Fibroblast of lung (primary cell): ENCODE measurements at regions not wholly inside any gene's neighbourhood (a gene's known extent, or its start where the extent isn't known, plus 50 kb on each side); places are given as distances from the start of the nearest gene placed in this dataset.

Source experiments
- DNase-seq, 2 donors: peaks; one replicate each; pipeline versions ENCODE4 v3.0.0 to v3.0.0-alpha.2; 2010; ENCODE audit warnings: low read depth in 2 of 2
- H2AFZ ChIP-seq: 2 replicates; pipeline ENCODE4 v1.5.1; 2012; ENCODE audit warnings: low read length, control low read depth, inconsistent platforms
- H3K27ac ChIP-seq: 2 replicates; pipeline ENCODE4 v1.5.1; 2011; ENCODE audit warnings: low read length, control low read depth; ENCODE audit not compliant: insufficient read depth
- H3K27me3 ChIP-seq: 2 replicates; pipeline ENCODE4 v1.5.1; 2011; ENCODE audit warnings: mild to moderate bottlenecking, low read length; ENCODE audit not compliant: control insufficient read depth, insufficient read depth
- H3K36me3 ChIP-seq: 2 replicates; pipeline ENCODE4 v1.5.1; 2011; ENCODE audit warnings: low read length; ENCODE audit not compliant: control insufficient read depth, insufficient read depth
- H3K4me1 ChIP-seq: 2 replicates; pipeline ENCODE4 v1.5.1; 2011; ENCODE audit warnings: low read length; ENCODE audit not compliant: control insufficient read depth, insufficient read depth; ENCODE audit errors: extremely low read depth
- H3K4me2 ChIP-seq: 2 replicates; pipeline ENCODE4 v1.5.1; 2011; ENCODE audit warnings: low read length, control low read depth; ENCODE audit not compliant: insufficient read depth; ENCODE audit errors: extremely low read depth
- H3K4me3 ChIP-seq, 4 experiments: fragments of 200-600 bp in 1 of 4; sonication (generic) in 1 of 4; replicated peaks in 1 of 4; 2 replicates each; pipeline ENCODE4 v1.5.1; 2011 to 2016; ENCODE audit warnings: low read length in 4 of 4, low read depth in 3 of 4, mild to moderate bottlenecking in 3 of 4, control low read depth in 2 of 4, inconsistent platforms in 1 of 4, mixed read lengths in 1 of 4; ENCODE audit not compliant: insufficient read depth in 1 of 4; ENCODE audit errors: control extremely low read depth in 1 of 4
- H3K79me2 ChIP-seq: 2 replicates; pipeline ENCODE4 v1.5.1; 2012; ENCODE audit warnings: mild to moderate bottlenecking, low read length, inconsistent platforms; ENCODE audit not compliant: control insufficient read depth, insufficient read depth
- H3K9ac ChIP-seq: 2 replicates; pipeline ENCODE4 v1.5.1; 2011; ENCODE audit warnings: mild to moderate bottlenecking, low read length, control low read depth; ENCODE audit not compliant: insufficient read depth
- H3K9me3 ChIP-seq: 2 replicates; pipeline ENCODE4 v1.5.1; 2012; ENCODE audit warnings: low read depth, low read length; ENCODE audit not compliant: control insufficient read depth, insufficient read depth
- H4K20me1 ChIP-seq: 2 replicates; pipeline ENCODE4 v1.5.1; 2011; ENCODE audit warnings: low read length; ENCODE audit not compliant: control insufficient read depth, insufficient read depth; ENCODE audit errors: extremely low read depth
- EZH2 ChIP-seq: IDR thresholded peaks from 2 replicates; pipeline ENCODE4 v1.5.1; 2012; ENCODE audit warnings: low read length, control low read depth, mild to moderate bottlenecking; ENCODE audit errors: missing control alignments
- TF ChIP-seq, protein P1 (sequence below), 2 donors: IDR thresholded peaks in 1 of 2; conservative IDR thresholded peaks in 1 of 2; 1 replicate in 1 of 2; 2 replicates in 1 of 2; pipeline ENCODE4 v1.5.1; 2011 to 2012; ENCODE audit warnings: low read length in 2 of 2, control low read depth in 1 of 2, inconsistent platforms in 1 of 2, low read depth in 1 of 2, mild to moderate bottlenecking in 1 of 2

DNA sequence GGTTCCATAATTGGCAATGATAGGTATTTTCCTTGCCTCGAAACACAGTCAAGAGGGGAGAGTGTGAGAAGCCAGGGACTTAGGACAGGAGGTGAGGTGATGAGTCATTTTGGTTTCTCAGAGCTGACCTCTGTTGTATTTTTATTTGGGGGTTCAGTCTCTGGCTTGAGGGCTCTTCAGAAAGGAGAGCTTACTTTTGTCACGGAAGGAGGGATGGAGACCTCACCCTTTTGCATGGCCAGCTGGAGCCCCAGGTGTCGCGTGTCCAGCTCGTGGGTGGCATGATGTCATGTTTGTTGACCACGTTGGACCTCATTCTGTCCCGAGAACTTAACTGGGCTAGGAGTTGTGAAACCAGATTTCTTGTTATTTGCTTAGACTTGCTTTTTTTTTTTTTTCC is 293.9 kb downstream of the QKI start:
- Histone ChIP-seq H3K36me3 (no peaks in the 10 kb centered on the region), H4K20me1 (no peaks in the 10 kb centered on the region), H3K9ac (no peak overlapping the region), H3K9me3 (no peaks in the 10 kb centered on the region), H3K4me1 (no peaks in the 10 kb centered on the region), H3K4me3 (no peak overlapping the region), H3K79me2 (no peaks in the 10 kb centered on the region), H3K27me3 (no peaks in the 10 kb centered on the region), H2AFZ (no peak overlapping the region), H3K4me2 (no peak overlapping the region), H3K27ac (no peak overlapping the region)
- DNase-seq, result no peak
- no peak for TF ChIP-seq EZH2
- TF ChIP-seq, protein P1, sequence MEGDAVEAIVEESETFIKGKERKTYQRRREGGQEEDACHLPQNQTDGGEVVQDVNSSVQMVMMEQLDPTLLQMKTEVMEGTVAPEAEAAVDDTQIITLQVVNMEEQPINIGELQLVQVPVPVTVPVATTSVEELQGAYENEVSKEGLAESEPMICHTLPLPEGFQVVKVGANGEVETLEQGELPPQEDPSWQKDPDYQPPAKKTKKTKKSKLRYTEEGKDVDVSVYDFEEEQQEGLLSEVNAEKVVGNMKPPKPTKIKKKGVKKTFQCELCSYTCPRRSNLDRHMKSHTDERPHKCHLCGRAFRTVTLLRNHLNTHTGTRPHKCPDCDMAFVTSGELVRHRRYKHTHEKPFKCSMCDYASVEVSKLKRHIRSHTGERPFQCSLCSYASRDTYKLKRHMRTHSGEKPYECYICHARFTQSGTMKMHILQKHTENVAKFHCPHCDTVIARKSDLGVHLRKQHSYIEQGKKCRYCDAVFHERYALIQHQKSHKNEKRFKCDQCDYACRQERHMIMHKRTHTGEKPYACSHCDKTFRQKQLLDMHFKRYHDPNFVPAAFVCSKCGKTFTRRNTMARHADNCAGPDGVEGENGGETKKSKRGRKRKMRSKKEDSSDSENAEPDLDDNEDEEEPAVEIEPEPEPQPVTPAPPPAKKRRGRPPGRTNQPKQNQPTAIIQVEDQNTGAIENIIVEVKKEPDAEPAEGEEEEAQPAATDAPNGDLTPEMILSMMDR (conservative IDR thresholded peaks at IDR 0.05 in 1 of 2, IDR thresholded peaks at IDR 0.05 in 1 of 2; ENCODE audit: low read depth in 1 of 2, low read length in 2 of 2), result no peak

GRCh38 chr6:163707387-163708355 is 293.2 kb downstream of the QKI start:
- no peaks in the 10 kb centered on the region for H4K20me1 ChIP-seq
- no peak overlapping the region for H2AFZ ChIP-seq
- no peaks in the 10 kb centered on the region for H3K9me3 ChIP-seq
- H3K9ac ChIP-seq, result no peak overlapping the region
- peak in 1 of 2 donors; percentile 20 for DNase-seq
- no peak for TF ChIP-seq EZH2
- TF ChIP-seq, protein P1 (conservative IDR thresholded peaks at IDR 0.05 in 1 of 2, IDR thresholded peaks at IDR 0.05 in 1 of 2; ENCODE audit: low read depth in 1 of 2, low read length in 2 of 2), result no peak
- no peaks in the 10 kb centered on the region for H3K79me2 ChIP-seq
- no peaks in the 10 kb centered on the region for H3K4me1 ChIP-seq
- H3K4me3 ChIP-seq, result no peak overlapping the region
- H3K27me3 ChIP-seq, result no peaks in the 10 kb centered on the region
- no peak overlapping the region for H3K27ac ChIP-seq
- no peaks in the 10 kb centered on the region for H3K36me3 ChIP-seq
- H3K4me2 ChIP-seq, result no peak overlapping the region

DNA sequence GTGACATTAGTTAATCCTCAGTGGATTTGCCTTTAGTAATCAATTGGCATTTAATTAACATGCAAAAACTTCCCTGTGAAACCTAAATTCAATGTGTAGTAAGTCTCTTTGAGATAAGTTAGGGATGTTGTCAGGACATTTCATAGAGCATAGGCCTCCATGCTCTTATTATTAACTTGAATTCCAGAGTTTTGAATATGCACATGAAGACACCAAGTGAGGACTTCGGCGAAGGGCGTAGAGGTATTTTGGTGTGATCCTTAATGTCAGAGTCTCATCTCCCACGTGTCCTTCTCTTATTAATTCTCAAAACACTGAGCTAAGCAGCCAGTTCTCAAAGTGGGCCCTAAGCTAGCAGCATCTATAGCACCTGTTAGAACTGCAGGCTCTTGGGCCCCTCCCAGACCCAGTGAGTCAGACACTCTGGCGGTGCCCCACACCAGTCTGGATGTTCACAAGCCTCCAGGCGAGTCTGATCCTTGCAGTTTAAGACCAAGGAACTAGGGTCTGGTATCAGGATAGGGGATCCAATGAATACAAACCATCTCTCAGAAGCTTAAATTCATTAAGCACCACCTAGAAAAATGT is 292.1 kb downstream of the QKI start:
- H3K9me3 ChIP-seq, result no peaks in the 10 kb centered on the region
- H3K27ac ChIP-seq, result no peak overlapping the region
- H2AFZ ChIP-seq, result no peak overlapping the region
- H3K27me3 ChIP-seq, result no peaks in the 10 kb centered on the region
- H3K9ac ChIP-seq, result no peak overlapping the region
- no peak overlapping the region for H3K4me2 ChIP-seq
- DNase-seq, result peak in 1 of 2 donors; percentile 18
- H3K36me3 ChIP-seq, result no peaks in the 10 kb centered on the region
- no peaks in the 10 kb centered on the region for H3K4me1 ChIP-seq
- H3K79me2 ChIP-seq, result no peaks in the 10 kb centered on the region
- TF ChIP-seq, protein P1 (conservative IDR thresholded peaks at IDR 0.05 in 1 of 2, IDR thresholded peaks at IDR 0.05 in 1 of 2; ENCODE audit: low read depth in 1 of 2, low read length in 2 of 2), result no peak
- TF ChIP-seq EZH2, result no peak
- H4K20me1 ChIP-seq, result no peaks in the 10 kb centered on the region
- H3K4me3 ChIP-seq, result no peak overlapping the region
